ENCODE measurements at regions not wholly inside any gene's neighbourhood (a gene's known extent, or its start where the extent isn't known, plus 50 kb on each side); places are given as distances from the start of the nearest gene placed in this dataset.

- H3F3A ChIP-seq (ENCODE audit: insufficient read depth) = no peaks in the 10 kb centered on the region
- no peak overlapping the region for H3K27ac ChIP-seq (ENCODE audit: low read depth, low read length)
- no peaks in the 10 kb centered on the region for H3K79me2 ChIP-seq (ENCODE audit: insufficient read depth, low read length)
- H2AFZ ChIP-seq (ENCODE audit: low read depth, low read length, severe bottlenecking) = no peak overlapping the region
- H3K9ac ChIP-seq (ENCODE audit: low read length) = no peak overlapping the region
- H3K4me3 ChIP-seq (ENCODE audit: insufficient read depth, low read length, poor library complexity, severe bottlenecking) = no peak overlapping the region
- TF ChIP-seq EZH2phosphoT487 (conservative IDR thresholded peaks at IDR 0.05; ENCODE audit: low read length) (no peak), CTCF (IDR thresholded peaks at IDR 0.05; ENCODE audit: insufficient read depth, low read length, poor library complexity, severe bottlenecking) (no peak)
- no peaks in the 10 kb centered on the region for H3K36me3 ChIP-seq (ENCODE audit: low read length)
- no peaks in the 10 kb centered on the region for H3K9me2 ChIP-seq (replicated peaks; ENCODE audit: insufficient read depth, low read length)
- no peaks in the 10 kb centered on the region for H3K27me3 ChIP-seq (ENCODE audit: low read length)
- H3K9me3 ChIP-seq (ENCODE audit: insufficient read depth, low read length) = no peaks in the 10 kb centered on the region
- H4K20me1 ChIP-seq (ENCODE audit: low read depth, low read length) = no peaks in the 10 kb centered on the region
- no peak overlapping the region for H3K4me2 ChIP-seq (ENCODE audit: low read depth, low read length, poor library complexity, severe bottlenecking)
Observed at GRCh38 chr4:19910861-19911525, 340.7 kb upstream of the SLIT2 start.

- Histone ChIP-seq H4K20me1 (ENCODE audit: low read depth, low read length) (no peaks in the 10 kb centered on the region), H3K9me2 (replicated peaks; ENCODE audit: insufficient read depth, low read length) (no peaks in the 10 kb centered on the region), H3K27me3 (ENCODE audit: low read length) (no peaks in the 10 kb centered on the region), H2AFZ (ENCODE audit: low read depth, low read length, severe bottlenecking) (no peak overlapping the region), H3K27ac (ENCODE audit: low read depth, low read length) (no peak overlapping the region), H3K9me3 (ENCODE audit: insufficient read depth, low read length) (no peaks in the 10 kb centered on the region), H3K79me2 (ENCODE audit: insufficient read depth, low read length) (no peaks in the 10 kb centered on the region), H3K4me2 (ENCODE audit: low read depth, low read length, poor library complexity, severe bottlenecking) (no peak overlapping the region), H3F3A (ENCODE audit: insufficient read depth) (no peaks in the 10 kb centered on the region), H3K9ac (ENCODE audit: low read length) (no peak overlapping the region), H3K36me3 (ENCODE audit: low read length) (no peaks in the 10 kb centered on the region), H3K4me3 (ENCODE audit: insufficient read depth, low read length, poor library complexity, severe bottlenecking) (no peak overlapping the region)
- TF ChIP-seq EZH2phosphoT487 (conservative IDR thresholded peaks at IDR 0.05; ENCODE audit: low read length) (no peak), CTCF (IDR thresholded peaks at IDR 0.05; ENCODE audit: insufficient read depth, low read length, poor library complexity, severe bottlenecking) (no peak)
Observed at GRCh38 chr4:19905024-19905423, 346.7 kb upstream of the SLIT2 start.

GRCh38 chr4:19888587-19888986 is 363.1 kb upstream of the SLIT2 start:
- Histone ChIP-seq H3K27me3 (ENCODE audit: low read length) (no peaks in the 10 kb centered on the region), H3K9ac (ENCODE audit: low read length) (no peak overlapping the region), H3K27ac (ENCODE audit: low read depth, low read length) (no peak overlapping the region), H3F3A (ENCODE audit: insufficient read depth) (no peaks in the 10 kb centered on the region), H3K79me2 (ENCODE audit: insufficient read depth, low read length) (no peaks in the 10 kb centered on the region), H3K9me2 (replicated peaks; ENCODE audit: insufficient read depth, low read length) (no peaks in the 10 kb centered on the region), H3K36me3 (ENCODE audit: low read length) (no peaks in the 10 kb centered on the region), H2AFZ (ENCODE audit: low read depth, low read length, severe bottlenecking) (no peak overlapping the region), H3K9me3 (ENCODE audit: insufficient read depth, low read length) (no peaks in the 10 kb centered on the region), H3K4me3 (ENCODE audit: insufficient read depth, low read length, poor library complexity, severe bottlenecking) (no peak overlapping the region), H4K20me1 (ENCODE audit: low read depth, low read length) (no peaks in the 10 kb centered on the region), H3K4me2 (ENCODE audit: low read depth, low read length, poor library complexity, severe bottlenecking) (no peak overlapping the region)
- TF ChIP-seq CTCF (IDR thresholded peaks at IDR 0.05; ENCODE audit: insufficient read depth, low read length, poor library complexity, severe bottlenecking) (no peak), EZH2phosphoT487 (conservative IDR thresholded peaks at IDR 0.05; ENCODE audit: low read length) (no peak)

Data from SU-DHL-6 (cell line).